ENCODE measurements at regions not wholly inside any gene's neighbourhood (a gene's known extent, or its start where the extent isn't known, plus 50 kb on each side); places are given as distances from the start of the nearest gene placed in this dataset.
"Not testable (repeated sequence)": the region's sequence is repeated elsewhere in the genome, so short reads cannot be mapped to it uniquely, and the experiment has no call there.

GRCh38 chr12:74685385-74685784 is 147.8 kb downstream of the ATXN7L3B start:
- DNase-seq (ENCODE audit: low read depth, low spot score): no peak

GRCh38 chr12:74689071-74689655 is 151.5 kb downstream of the ATXN7L3B start:
- DNase-seq (ENCODE audit: low read depth, low spot score): peak; percentile 1

- DNase-seq (ENCODE audit: low read depth, low spot score): no peak
Measured at GRCh38 chr12:74689929-74690328, 152.3 kb downstream of the ATXN7L3B start.

- no peak for DNase-seq (ENCODE audit: low read depth, low spot score)
Measured at GRCh38 chr12:74719447-74719846, 181.8 kb downstream of the ATXN7L3B start.

- DNase-seq (ENCODE audit: low read depth, low spot score): no peak
Measured at GRCh38 chr12:74722709-74723108, 185.1 kb downstream of the ATXN7L3B start.

GRCh38 chr12:74725154-74725553 is 187.5 kb downstream of the ATXN7L3B start:
- no peak for DNase-seq (ENCODE audit: low read depth, low spot score)

GRCh38 chr12:74728006-74728405 is 190.4 kb downstream of the ATXN7L3B start:
- no peak for DNase-seq (ENCODE audit: low read depth, low spot score)

- DNase-seq (ENCODE audit: low read depth, low spot score): no peak
Measured at GRCh38 chr12:74732164-74732784, 194.6 kb downstream of the ATXN7L3B start.

GRCh38 chr12:74732826-74733225 is 195.2 kb downstream of the ATXN7L3B start:
- no peak for DNase-seq (ENCODE audit: low read depth, low spot score)

- no peak for DNase-seq (ENCODE audit: low read depth, low spot score)
Measured at GRCh38 chr12:74741112-74741511, 203.5 kb downstream of the ATXN7L3B start.

- DNase-seq (ENCODE audit: low read depth, low spot score): no peak
Measured at GRCh38 chr12:74747305-74747704, 209.7 kb downstream of the ATXN7L3B start.

- no peak for DNase-seq (ENCODE audit: low read depth, low spot score)
Measured at GRCh38 chr12:74751441-74751840, 213.8 kb downstream of the ATXN7L3B start.

GRCh38 chr12:74752215-74752614 is 214.6 kb downstream of the ATXN7L3B start:
- DNase-seq (ENCODE audit: low read depth, low spot score): no peak

- DNase-seq (ENCODE audit: low read depth, low spot score): no peak
Measured at GRCh38 chr12:74770552-74770951, 232.9 kb downstream of the ATXN7L3B start.

- no peak for DNase-seq (ENCODE audit: low read depth, low spot score)
Measured at GRCh38 chr12:74775276-74775675, 237.6 kb downstream of the ATXN7L3B start.

- no peak for DNase-seq (ENCODE audit: low read depth, low spot score)
Measured at GRCh38 chr12:74776378-74776777, 238.7 kb downstream of the ATXN7L3B start.

- no peak for DNase-seq (ENCODE audit: low read depth, low spot score)
Measured at GRCh38 chr12:74780182-74780849, 242.7 kb downstream of the ATXN7L3B start.

- DNase-seq (ENCODE audit: low read depth, low spot score): not testable (repeated sequence)
Measured at GRCh38 chr12:74780850-74781241, 243.2 kb downstream of the ATXN7L3B start.

- no peak for DNase-seq (ENCODE audit: low read depth, low spot score)
Measured at GRCh38 chr12:74781991-74782485, 244.4 kb downstream of the ATXN7L3B start.

GRCh38 chr12:74790931-74791330 is 253.3 kb downstream of the ATXN7L3B start:
- no peak for DNase-seq (ENCODE audit: low read depth, low spot score)

- DNase-seq (ENCODE audit: low read depth, low spot score): no peak
Measured at GRCh38 chr12:74791365-74791764, 253.7 kb downstream of the ATXN7L3B start.

- DNase-seq (ENCODE audit: low read depth, low spot score): no peak
Measured at GRCh38 chr12:74794522-74794921, 256.9 kb downstream of the ATXN7L3B start.

- DNase-seq (ENCODE audit: low read depth, low spot score): no peak
Measured at GRCh38 chr12:74801625-74802024, 264.0 kb downstream of the ATXN7L3B start.

Data from iPS DF 19.7 (cell line).